Right ventricle myocardium inferior (tissue), 1 donor: ENCODE measurements at regions not wholly inside any gene's neighbourhood (a gene's known extent, or its start where the extent isn't known, plus 50 kb on each side); places are given as distances from the start of the nearest gene placed in this dataset.

ENCODE experiments used
- ATAC-seq: fragments of 200-7000 bp; cut with Tn5 transposase; one replicate; pipeline ENCODE4 v1.9.1; 2020; ENCODE audit warnings: mild to moderate bottlenecking, moderate library complexity
- DNase-seq: peaks from one replicate; pipeline ENCODE4 v3.0.0; 2021; ENCODE audit errors: missing footprints
- intact Hi-C: fragments of 100-400 bp; cut with DNase I; formaldehyde crosslinking; loops from one replicate; pipeline ENCODE4 v1.11.0; 2022
- donor health status: DM: no; HTN: yes; CAD: no; lungs with severe emphysema.

DNA sequence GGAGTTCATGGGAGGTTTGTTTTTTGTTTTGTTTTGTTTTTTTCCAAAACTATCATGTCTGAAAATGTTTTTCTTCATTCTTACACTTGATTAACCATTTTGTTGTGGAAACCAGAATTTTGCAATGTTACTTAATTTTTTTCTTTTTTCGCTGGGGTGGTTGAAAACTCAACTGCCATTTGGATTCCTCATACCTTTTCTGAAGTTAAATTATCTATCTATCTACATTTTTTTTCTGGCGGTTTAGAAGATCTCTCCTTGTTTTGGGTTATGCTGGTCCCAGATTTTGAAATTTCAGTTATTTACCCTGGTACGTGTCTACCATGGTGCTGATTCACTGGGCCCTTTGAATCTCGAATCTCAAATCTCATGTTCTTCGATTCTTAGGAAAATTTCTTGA is 316.2 kb upstream of the SMARCA2 start:
- ATAC-seq (no peak), DNase-seq (no peak)
- intact Hi-C loops = no loop called here

DNA sequence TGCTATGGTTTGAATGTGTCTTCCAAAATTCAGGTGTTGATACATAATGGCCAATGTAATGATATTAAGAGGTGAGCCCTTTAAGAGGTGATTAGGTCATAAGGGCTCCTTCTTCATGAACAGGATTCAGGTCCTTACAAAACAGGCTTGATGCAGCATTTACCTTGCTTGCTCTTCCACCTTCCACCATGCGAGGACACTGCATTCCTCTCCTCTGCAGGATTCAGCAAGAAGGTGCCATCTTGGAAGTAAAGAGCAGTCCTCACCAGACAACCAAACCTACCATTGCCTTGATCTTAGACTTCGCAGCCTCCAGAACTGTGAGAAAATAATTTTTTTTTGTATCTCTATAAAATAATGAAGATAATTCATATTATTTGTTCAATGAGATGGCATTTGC is 314.0 kb upstream of the SMARCA2 start:
- DNase-seq = no peak
- no peak for ATAC-seq
- intact Hi-C loops = no loop called here

DNA sequence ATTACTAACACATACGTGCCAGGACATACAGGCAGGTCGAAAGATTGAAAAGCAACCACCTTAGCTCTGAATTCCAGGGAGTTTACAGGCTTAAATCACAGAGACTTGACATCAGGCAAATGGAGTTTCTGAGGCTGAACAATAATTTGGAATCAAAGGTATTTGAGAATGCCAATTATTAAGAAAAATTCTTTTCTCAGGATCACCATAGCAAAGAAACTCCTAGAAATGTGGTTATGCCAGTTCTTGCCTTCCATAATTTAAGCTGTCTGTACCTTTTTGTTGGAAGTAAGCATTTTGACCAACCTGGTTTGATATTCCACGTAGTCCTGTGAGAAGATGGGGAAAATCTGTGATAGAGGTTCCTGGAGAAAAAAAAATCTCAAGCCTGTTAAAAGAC is 312.4 kb upstream of the SMARCA2 start:
- ATAC-seq (no peak), DNase-seq (no peak)
- intact Hi-C loops = no loop called here

DNA sequence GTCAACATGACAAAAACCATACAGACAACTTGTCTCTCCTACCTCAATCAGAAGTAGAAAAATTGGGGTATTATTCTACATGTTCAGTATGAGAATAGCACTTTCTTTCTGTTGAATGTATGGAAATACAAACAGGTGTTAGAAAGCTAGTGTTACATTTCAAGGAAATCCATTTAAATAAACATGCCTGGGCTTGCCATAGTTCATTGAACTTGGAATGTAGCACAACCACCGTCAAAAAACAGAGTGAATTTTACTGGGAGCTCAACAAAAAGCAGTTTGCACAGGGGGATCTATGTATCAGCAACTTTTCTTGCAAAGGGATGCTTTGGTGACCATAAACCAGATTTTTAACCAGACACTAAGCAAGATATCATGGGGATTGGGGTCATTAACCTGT is 307.9 kb upstream of the SMARCA2 start:
- intact Hi-C loops = loop anchor here (5.0 kb wide), 1 partner anchor 380 kb away; no protein-coding TSS in a partner anchor
- ATAC-seq (no peak), DNase-seq (no peak)

DNA sequence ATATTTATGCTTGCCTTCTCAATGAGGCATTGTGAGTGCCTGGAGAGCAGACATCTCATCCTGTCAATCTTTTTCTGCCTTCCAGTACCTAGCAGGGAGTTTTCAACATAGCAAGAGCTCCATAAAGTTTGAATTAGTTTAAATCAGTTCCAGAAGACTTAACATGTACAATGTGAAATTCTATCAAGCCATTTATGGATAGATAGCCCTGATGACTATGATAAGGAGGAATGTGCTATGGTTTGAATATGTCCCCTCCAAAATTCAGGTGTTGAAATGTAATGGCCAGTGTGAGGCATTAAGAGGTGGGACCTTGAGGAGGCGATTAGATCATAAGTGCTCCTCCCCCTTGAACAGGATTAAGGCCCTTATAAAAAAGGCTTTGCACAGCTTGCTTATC is 306.9 kb upstream of the SMARCA2 start:
- intact Hi-C loops = loop anchor here (5.0 kb wide), 1 partner anchor 379 kb away; no protein-coding TSS in a partner anchor
- DNase-seq (no peak), ATAC-seq (no peak)

DNA sequence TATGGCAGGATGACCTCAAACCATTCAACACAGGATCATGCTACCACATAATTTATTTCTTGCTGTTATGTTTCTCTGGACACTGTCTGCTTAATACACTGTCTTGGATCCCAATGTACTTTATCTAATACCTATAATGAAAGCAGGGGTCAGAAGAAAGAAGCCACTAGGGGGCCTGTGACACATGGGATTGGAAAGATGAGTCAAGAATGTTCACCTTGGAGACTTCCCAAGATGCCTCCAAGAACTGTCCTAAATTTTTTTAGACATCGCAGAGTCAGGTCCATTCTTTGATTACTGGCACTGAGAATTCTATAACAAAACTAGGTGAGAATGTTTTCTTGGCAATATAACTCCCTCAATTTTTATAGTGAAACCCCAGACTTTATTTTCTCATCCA is 305.8 kb upstream of the SMARCA2 start:
- ATAC-seq = no peak
- intact Hi-C loops = loop anchor here (5.0 kb wide), 1 partner anchor 378 kb away; no protein-coding TSS in a partner anchor
- DNase-seq = no peak

DNA sequence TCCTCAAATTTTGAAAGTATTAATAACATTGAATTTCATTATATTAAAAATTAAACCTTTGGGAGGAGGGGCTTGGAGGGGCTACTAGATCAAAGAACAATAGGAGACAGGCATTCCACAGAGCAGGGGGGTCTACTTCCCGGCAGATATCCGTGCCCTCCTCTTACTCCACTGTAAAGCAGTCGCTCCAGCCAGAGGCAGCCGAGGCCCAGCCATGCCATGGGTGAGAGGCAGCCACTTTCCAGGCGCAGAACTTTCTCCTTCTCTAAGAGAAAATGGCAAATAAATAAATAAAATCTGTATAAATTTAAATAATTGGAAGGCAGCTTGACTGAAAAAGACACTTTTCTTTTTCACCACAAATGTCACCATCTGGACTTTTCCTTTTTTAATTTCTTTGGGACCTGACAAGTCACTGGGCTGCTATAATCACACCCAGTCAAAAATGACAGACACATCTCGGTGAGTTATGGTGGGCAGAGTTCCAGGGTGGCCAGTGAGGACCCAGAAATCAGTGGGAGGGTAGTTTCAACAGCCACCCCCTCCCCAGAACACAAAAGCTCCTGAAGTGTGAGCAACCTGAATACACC is 302.2 kb upstream of the SMARCA2 start:
- DNase-seq (no peak), ATAC-seq (no peak)
- intact Hi-C loops = no loop called here

DNA sequence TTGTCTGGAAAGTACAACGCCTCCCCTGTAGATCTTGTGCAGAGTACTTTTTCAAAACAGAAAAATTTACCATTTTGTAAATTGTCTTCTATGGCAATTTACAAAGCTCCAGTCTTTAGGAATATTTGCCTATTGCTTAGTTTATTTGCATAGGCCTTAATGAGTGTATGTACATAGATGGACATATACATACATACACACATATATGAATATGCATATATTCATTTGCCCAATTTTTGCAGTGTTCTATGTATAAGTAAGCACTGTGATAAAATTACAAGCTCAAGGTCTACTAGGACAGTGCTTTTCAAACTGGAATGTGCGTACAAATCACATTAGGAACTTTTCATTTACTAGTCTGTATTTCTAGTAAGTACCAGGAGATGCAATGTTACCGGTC is 301.3 kb upstream of the SMARCA2 start:
- intact Hi-C loops = no loop called here
- no peak for DNase-seq
- ATAC-seq = no peak

DNA sequence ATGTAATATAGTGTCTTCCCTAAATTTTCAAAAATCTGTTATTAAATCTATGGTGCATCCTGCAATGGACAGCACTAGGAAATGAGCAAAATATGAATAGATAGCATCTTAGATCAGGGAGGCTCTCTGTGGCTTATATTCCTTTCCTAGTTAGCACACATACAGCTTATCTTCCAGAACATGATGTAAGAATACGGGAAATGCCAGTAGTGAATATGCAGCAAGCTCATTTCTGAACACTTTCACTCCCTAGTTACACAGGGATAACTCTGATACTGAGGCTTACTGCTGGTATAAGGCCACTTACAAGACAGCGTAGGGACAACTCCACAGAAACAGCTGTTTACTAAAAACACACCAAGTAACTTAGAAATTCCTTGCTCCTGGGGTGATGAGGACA is 297.3 kb upstream of the SMARCA2 start:
- no peak for DNase-seq
- intact Hi-C loops = no loop called here
- no peak for ATAC-seq

DNA sequence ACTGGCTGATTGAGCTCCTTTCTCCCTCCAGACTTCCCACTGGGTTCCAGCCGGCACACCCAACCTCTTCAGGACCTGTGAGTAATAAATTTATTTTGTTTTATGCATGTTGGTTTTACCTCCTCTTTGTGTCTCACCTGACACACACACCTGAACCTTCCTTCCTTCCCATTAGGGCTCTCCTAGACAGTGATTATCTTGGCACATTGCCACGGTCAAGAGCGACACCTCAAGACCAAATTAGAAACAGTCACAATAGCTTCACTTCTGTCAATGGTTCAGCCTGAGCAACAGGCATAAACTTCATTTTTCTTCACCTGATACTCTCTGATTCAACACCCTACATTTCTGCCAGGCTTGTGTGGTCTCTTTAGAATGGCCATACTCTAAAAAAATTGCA is 296.3 kb upstream of the SMARCA2 start:
- DNase-seq = no peak

DNA sequence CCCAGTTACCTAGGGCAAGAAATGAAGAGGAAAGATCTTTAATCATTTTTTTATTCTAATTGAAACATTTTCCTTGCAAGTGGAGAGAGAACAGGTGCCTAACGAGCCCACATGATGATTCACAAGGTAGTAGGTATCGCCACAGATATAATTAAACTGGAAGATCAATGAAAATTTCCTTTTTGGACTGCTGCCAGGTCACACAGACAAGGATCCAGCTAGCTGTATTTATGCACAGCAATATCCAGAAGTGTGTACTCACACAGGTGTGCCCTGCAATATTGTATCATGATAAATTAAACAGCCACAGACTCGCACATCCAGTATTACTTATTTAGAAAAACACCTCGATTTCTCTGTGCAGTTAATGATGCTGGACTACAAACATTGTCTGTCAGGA is 294.0 kb upstream of the SMARCA2 start:
- DNase-seq (no peak), ATAC-seq (no peak)
- intact Hi-C loops = no loop called here

More for the DNA sequence above, 296.3 kb upstream of the SMARCA2 start:
- ATAC-seq = no peak
- intact Hi-C loops = no loop called here

DNA sequence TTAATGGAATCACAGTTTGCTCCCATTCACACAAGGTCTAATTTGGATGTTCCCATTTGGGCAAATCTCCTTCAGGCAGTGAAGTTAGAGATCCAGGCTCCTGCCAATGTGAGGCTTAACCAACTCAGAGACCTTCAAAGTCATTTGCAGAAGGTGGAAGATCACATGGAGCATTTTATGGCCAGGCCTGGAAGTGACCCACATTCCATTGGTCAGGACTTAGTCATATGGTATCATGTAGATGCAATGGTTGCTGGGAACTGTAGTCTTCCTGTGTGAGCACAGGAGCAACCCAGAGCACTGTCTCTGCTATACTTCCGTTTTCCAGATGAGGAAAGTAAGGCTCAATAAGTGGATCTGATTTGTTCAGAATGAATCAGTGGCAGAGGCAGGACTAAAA is 292.7 kb upstream of the SMARCA2 start:
- intact Hi-C loops = no loop called here
- ATAC-seq (no peak), DNase-seq (no peak)

DNA sequence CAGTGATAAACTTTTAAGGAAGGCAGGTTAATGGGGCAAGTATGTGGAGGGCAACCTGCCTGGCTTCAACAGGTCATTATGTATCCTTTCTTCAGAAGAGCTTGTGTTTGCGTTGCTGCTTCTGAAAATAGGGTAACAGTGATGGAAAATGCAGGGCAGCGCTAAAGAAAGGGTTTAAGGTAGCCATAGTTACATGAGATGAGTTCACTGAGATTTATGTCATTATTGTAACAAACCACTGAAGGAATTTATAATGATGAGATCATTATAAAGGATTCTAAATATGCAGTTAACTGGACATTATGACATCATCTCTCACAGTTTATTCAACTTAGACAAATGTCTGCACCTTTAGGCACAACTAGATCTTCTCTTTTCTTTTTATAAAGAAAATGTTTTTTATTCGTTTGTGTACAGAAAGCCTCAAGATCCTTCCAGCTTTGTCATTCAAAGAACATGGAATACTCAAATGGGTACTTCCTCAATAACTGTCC is 291.6 kb upstream of the SMARCA2 start:
- no peak for ATAC-seq
- no peak for DNase-seq
- intact Hi-C loops = no loop called here

DNA sequence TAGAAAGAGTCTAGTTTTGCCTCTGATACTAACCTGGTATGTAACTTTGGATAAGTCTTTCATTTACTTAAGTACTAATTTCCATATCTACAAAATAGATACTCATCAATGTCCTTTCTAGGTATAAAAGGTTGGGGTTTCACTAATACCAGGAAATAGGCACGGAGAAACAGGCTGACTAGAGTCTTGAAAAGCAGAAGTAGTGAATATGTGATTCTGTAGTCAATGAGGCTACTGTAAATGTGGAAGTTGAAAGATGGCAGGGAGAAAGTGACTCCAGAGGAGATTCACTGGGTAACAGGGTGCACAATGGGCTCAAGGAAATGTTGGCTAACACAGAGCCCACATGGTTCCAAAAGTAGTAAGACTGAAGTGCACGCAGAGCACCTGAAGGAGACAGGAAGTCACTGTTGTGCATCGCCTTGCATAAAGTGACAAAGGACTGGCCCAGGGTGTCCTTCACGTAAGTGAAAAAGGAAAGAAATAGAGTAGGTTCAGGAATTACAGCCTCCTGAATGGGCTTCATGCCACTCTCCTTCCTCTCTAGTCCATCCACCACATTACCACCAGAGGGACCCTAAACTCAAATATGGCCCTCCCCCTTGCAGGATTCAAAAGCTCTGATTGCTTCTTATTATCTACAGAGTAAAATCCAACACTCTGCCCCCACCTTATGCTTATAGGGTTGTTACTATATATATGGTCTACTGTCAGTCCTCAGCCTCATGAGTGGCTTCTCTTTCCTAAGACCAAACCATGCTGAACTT is 288.0 kb upstream of the SMARCA2 start:
- intact Hi-C loops = no loop called here
- ATAC-seq = no peak
- no peak for DNase-seq

DNA sequence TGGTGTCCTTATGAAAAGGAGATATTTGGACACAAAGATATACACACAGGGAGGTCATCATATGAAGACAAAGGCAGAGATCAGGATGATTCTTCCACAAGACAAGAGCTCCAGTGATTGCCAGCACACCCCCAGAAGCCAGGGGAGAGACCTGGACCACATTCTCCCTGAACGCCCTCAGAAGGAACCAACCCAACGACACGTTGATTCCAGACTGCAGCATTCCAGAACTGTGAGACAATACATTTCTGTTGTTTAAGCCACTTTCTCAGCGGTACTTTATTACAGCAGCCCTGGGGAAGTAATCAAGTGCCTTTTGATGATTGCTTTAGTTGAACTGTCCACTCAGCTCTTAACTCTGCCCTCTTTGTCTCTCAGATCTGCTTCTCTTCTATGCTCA is 285.5 kb upstream of the SMARCA2 start:
- ATAC-seq (no peak), DNase-seq (no peak)
- intact Hi-C loops = no loop called here

DNA sequence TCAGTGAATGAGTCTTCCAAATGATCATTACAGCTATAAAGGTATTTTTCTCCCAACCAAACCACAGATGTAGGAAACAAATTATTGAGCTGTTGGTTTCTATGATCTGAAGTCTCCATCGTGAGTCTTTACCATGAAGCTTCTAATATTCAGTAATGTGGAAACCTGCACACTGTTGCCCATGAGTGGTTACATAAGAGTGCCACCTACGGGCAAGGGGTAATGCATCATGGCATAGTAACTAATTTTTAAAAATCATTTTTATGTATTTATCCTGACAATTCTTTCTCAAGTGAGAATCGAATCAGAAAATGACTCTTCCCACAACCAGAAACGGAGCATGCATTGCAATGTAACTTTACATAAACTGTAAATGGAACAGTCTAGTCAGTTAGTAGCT is 282.5 kb upstream of the SMARCA2 start:
- ATAC-seq (no peak), DNase-seq (no peak)
- intact Hi-C loops = no loop called here

DNA sequence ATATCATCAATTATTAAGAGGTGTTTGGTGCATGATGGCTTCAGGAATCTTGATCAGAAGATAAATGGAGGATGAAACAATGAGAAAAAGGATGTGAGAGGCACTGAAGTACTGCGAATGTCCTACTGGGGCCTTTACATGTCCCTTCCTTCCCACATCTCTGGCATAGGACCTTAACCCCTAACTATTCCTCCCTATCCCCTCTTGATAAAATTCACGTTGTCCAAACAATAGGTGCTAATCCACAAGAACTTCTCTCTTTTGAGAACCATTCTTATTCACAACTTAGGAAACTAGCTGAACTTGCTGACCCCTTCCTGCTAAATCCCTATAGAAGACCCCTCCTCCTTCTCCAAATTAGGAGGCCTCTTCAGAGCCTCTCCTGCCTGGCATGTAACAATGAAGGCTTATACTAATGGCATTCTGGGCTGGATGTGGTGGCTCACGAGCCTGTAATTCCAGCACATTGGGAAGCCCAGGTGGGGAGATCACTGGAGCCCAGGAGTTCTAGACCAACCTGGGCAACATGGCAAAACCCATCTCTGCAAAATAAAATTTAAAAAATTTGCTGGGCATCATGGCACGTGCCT is 276.5 kb upstream of the SMARCA2 start:
- ATAC-seq = no peak
- intact Hi-C loops = no loop called here

DNA sequence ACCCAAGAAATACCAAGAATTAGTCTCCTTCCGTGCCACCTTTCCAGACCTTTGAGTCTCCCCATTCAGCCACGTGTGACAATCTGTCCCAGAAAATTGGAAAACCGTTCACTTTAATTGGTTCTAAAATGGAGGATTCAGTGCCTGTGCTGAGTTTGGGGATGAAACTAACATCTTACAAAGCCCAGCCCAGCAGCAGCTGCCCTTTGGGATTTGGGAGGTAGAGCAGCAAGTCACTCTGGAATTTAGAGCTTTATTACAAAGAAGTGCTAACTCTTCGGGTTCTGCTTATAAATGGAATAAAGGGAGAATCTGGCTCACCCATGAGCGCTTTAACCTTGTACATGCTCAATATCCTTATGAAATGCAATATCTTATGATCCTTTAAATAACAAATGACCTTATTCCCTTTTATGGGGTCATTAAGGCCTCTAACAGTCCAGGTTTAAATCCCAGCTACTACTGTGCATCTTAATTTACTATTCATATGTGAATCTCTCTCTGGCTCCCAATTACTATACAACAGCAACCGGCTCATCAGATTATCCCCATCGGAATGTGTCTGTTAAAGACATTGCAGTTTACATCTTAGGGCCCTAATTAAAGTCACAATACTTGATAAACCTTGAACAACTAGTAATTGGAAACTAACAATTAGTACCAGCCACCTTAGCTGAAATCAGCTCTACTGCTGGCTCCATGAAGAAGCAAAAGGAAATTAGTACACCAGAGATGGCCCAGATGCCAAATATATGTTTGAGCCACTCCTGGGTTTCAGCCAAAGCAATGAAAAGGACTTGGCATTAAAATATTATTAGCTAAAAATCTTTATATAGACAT is 271.8 kb upstream of the SMARCA2 start:
- no peak for ATAC-seq
- intact Hi-C loops = no loop called here
- no peak for DNase-seq

More for the DNA sequence above, 276.5 kb upstream of the SMARCA2 start:
- no peak for DNase-seq

DNA sequence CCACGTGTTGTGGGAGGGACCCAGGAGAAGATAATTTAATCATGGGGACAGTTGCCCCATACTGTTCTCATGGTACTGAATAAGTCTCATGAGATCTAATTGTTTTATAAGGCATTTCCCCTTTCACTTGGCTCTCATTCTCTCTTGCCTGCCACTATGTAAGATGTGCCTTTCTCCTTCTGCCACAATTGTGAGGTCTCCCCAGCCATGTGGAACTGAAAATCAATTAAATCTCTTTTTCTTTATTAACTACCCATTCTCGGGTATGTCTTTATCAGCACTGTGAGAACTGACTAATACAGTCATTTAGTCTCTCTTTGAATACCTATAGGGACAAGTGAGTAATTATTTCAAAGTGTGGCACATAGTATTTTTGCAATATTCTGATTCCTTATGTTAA is 269.2 kb upstream of the SMARCA2 start:
- DNase-seq (no peak), ATAC-seq (no peak)
- intact Hi-C loops = no loop called here
